K562 (cell line): ENCODE measurements at regions not wholly inside any gene's neighbourhood (a gene's known extent, or its start where the extent isn't known, plus 50 kb on each side); places are given as distances from the start of the nearest gene placed in this dataset.

Experiments
- ATAC-seq: fragments of 200-7000 bp; cut with Tn5 transposase; 3 replicates; pipeline ENCODE4 v1.9.1; 2020; ENCODE audit warnings: moderate library complexity
- BruUV-seq: library from RNA; stranded (reverse); fragments of 400-500 nt; replicated peaks from 2 replicates; lab custom pipeline; 2021; lab: Mats Ljungman, UMichigan
- CTCF ChIA-PET: fragments of 300-600 bp; formaldehyde crosslinking; extraction: SDS; loops from one replicate; lab custom pipeline; 2021; ENCODE audit warnings: low intra/inter-chr PET ratio; lab: Yijun Ruan, JAX
- POLR2A ChIA-PET: fragments of 300-600, 350-650 bp; sonication (Branson Sonifier 250); formaldehyde crosslinking; extraction: SDS; loops from one replicate; lab custom pipeline; 2021; ENCODE audit warnings: antibody characterized with exemption, inconsistent platforms; lab: Yijun Ruan, JAX
- DNase-seq, 4 experiments: peaks; one replicate each; pipeline versions ENCODE4 v3.0.0 to v3.0.0-alpha.2; 2011 to 2018; ENCODE audit warnings: low spot score in 3 of 4, mixed read lengths in 3 of 4; ENCODE audit errors: extremely low read depth in 1 of 4
- FAIRE-seq: peaks from 2 replicates; lab custom pipeline; 2011; peaks lifted over from hg19 to GRCh38; lab: Jason Lieb, UNC
- H2AFZ ChIP-seq: 2 replicates; pipeline ENCODE4 v1.6.0; 2011; ENCODE audit warnings: low read depth, low read length, control low read depth, inconsistent platforms
- H3K27ac ChIP-seq: fragments of 200-600 bp; 3 replicates; pipeline ENCODE4 v1.8.0; 2011; ENCODE audit warnings: low read depth, mild to moderate bottlenecking, control low read depth, inconsistent platforms, low read length, moderate library complexity, mixed read lengths; ENCODE audit errors: extremely low read depth
- H3K27me3 ChIP-seq, 2 experiments: fragments of 300-600 bp in 1 of 2; 2 replicates in 1 of 2; 3 replicates in 1 of 2; pipeline versions ENCODE4 v1.6.0 to v1.8.0; 2011; ENCODE audit warnings: inconsistent platforms in 2 of 2, low read length in 2 of 2, mild to moderate bottlenecking in 1 of 2, mixed read lengths in 1 of 2, moderate library complexity in 1 of 2; ENCODE audit not compliant: control insufficient read depth in 2 of 2, insufficient read depth in 2 of 2
- H3K36me3 ChIP-seq: fragments of 300-600 bp; 3 replicates; pipeline ENCODE4 v1.8.0; 2011; ENCODE audit warnings: mild to moderate bottlenecking, low read length, inconsistent platforms; ENCODE audit not compliant: control insufficient read depth, insufficient read depth
- H3K4me1 ChIP-seq, 2 experiments: fragments of 200-600 bp in 1 of 2; replicated peaks in 1 of 2; 2 replicates in 1 of 2; 3 replicates in 1 of 2; pipeline versions ENCODE4 v1.5.1 to v1.8.0; 2011; ENCODE audit warnings: inconsistent platforms in 2 of 2, low read length in 2 of 2, mild to moderate bottlenecking in 1 of 2, mixed read lengths in 1 of 2, moderate library complexity in 1 of 2; ENCODE audit not compliant: control insufficient read depth in 2 of 2, insufficient read depth in 2 of 2
- H3K4me2 ChIP-seq: 2 replicates; pipeline ENCODE4 v1.6.1; 2011; ENCODE audit warnings: low read length, control low read depth, inconsistent platforms, mixed read lengths; ENCODE audit not compliant: insufficient read depth
- H3K4me3 ChIP-seq: fragments of 200-600 bp; sonication (generic), shearing (Covaris generic); 2 replicates; pipeline ENCODE4 v1.5.1; 2016; ENCODE audit warnings: control low read depth, inconsistent platforms
- H3K79me2 ChIP-seq: fragments of 200-600 bp; 3 replicates; pipeline ENCODE4 v1.8.0; 2011; ENCODE audit warnings: low read length, inconsistent platforms; ENCODE audit not compliant: control insufficient read depth, insufficient read depth
- H3K9ac ChIP-seq, 2 experiments: 2 replicates each; pipeline versions ENCODE4 v1.6.0 to v1.6.1; 2011; ENCODE audit warnings: low read depth in 2 of 2, low read length in 2 of 2, control low read depth in 1 of 2, inconsistent platforms in 1 of 2, mild to moderate bottlenecking in 1 of 2, mixed read lengths in 1 of 2; ENCODE audit not compliant: insufficient read depth in 1 of 2
- H3K9me1 ChIP-seq: one replicate; pipeline ENCODE4 v1.6.0; 2011; ENCODE audit warnings: inconsistent platforms, mild to moderate bottlenecking, low read length, moderate library complexity; ENCODE audit not compliant: control insufficient read depth, insufficient read depth
- H3K9me3 ChIP-seq: replicated peaks from 2 replicates; pipeline ENCODE4 v1.5.1; 2011; ENCODE audit warnings: low read depth, low read length, inconsistent platforms; ENCODE audit not compliant: control insufficient read depth, insufficient read depth
- H4K20me1 ChIP-seq: replicated peaks from 2 replicates; pipeline ENCODE4 v1.6.1; 2011; ENCODE audit warnings: low read length, inconsistent platforms, mixed read lengths; ENCODE audit not compliant: control insufficient read depth, insufficient read depth
- BMI1 ChIP-seq: fragments of 150-350 bp; IDR thresholded peaks from 2 replicates; pipeline ENCODE4 v1.6.1; 2014; ENCODE audit warnings: low read length
- DIDO1 ChIP-seq: fragments of 450-650 bp; IDR thresholded peaks from 2 replicates; pipeline ENCODE4 v1.6.1; 2016; ENCODE audit warnings: low read depth, missing biosample characterization, missing genetic modification characterization
- ETS2 ChIP-seq: IDR thresholded peaks from 2 replicates; pipeline ENCODE4 v1.6.1; 2016; ENCODE audit warnings: borderline replicate concordance, missing genetic modification characterization, mild to moderate bottlenecking, moderate library complexity, missing compliant biosample characterization; ENCODE audit not compliant: poor library complexity, severe bottlenecking
- HNRNPLL ChIP-seq: fragments of 200-400 bp; formaldehyde crosslinking; IDR thresholded peaks from 2 replicates; pipeline ENCODE4 v1.6.1; 2017; ENCODE audit warnings: low read length, low read depth, mild to moderate bottlenecking; ENCODE audit not compliant: poor library complexity, severe bottlenecking
- ID3 ChIP-seq, 2 experiments: fragments of 250-450 bp in 1 of 2; fragments of 450-650 bp in 1 of 2; sonication (Bioruptor Pico) in 1 of 2; IDR thresholded peaks; 2 replicates each; pipeline versions ENCODE4 v1.6.1 to v1.8.0; 2016 to 2021; ENCODE audit warnings: mild to moderate bottlenecking in 2 of 2, moderate library complexity in 2 of 2, missing compliant biosample characterization in 1 of 2, missing genetic modification characterization in 1 of 2
- SIN3B ChIP-seq: fragments of 450-650 bp; IDR thresholded peaks from 2 replicates; pipeline ENCODE4 v1.6.1; 2017; ENCODE audit warnings: low read depth, mild to moderate bottlenecking, moderate library complexity
- SRSF7 ChIP-seq: fragments of 200-400 bp; formaldehyde crosslinking; optimal IDR thresholded peaks from 2 replicates; pipeline ENCODE3; 2017; ENCODE audit warnings: mild to moderate bottlenecking, low read depth, low read length
- TCFL5 ChIP-seq: fragments of 250-450 bp; sonication (Bioruptor Pico); conservative IDR thresholded peaks from 2 replicates; pipeline ENCODE4 v1.6.1; 2021; ENCODE audit warnings: mild to moderate bottlenecking, moderate library complexity, matching md5 sums
- TFAP4 ChIP-seq: sonication (generic); formaldehyde crosslinking; IDR thresholded peaks from 2 replicates; pipeline ENCODE4 v1.8.0; 2022; ENCODE audit warnings: missing genetic modification reagents, mild to moderate bottlenecking, moderate library complexity, borderline replicate concordance
- ZNF507 ChIP-seq: conservative IDR thresholded peaks from 2 replicates; pipeline ENCODE4 v1.6.1; 2017; ENCODE audit warnings: missing genetic modification characterization, missing compliant biosample characterization
- ZNF764 ChIP-seq: fragments of 250-450 bp; sonication (Bioruptor Pico); IDR thresholded peaks from 2 replicates; pipeline ENCODE4 v1.4.0; 2020; ENCODE audit warnings: low read depth, mild to moderate bottlenecking, moderate library complexity
- WGBS: fragments of 100-300 bp; shearing (Covaris generic); methylation state at CpG from one replicate; pipeline ENCODE4 v1.1.6; 2016; ENCODE audit warnings: low coverage, mixed read lengths; ENCODE audit not compliant: insufficient coverage; ENCODE audit errors: missing lambda C conversion rate; 5-methylcytosine and 5-hydroxymethylcytosine counted together
- in situ Hi-C: fragments of 300-500 bp; cut with MboI; formaldehyde crosslinking; loops from 4 replicates; pipeline ENCODE4 v1.15.0; 2018; ENCODE audit warnings: inconsistent platforms, mixed read lengths
- intact Hi-C: fragments of 100-400 bp; cut with micrococcal nuclease; formaldehyde crosslinking; loops from 2 replicates; pipeline ENCODE4 v1.14.2; 2022
- TF ChIP-seq, protein P1 (sequence below), 2 experiments: IDR thresholded peaks; 2 replicates each; pipeline ENCODE4 v1.6.1; 2011; ENCODE audit warnings: borderline replicate concordance in 1 of 2, control low read depth in 1 of 2, low read depth in 1 of 2, low read length in 1 of 2, mild to moderate bottlenecking in 1 of 2, mixed read lengths in 1 of 2, moderate library complexity in 1 of 2; ENCODE audit not compliant: insufficient read depth in 1 of 2, insufficient read length in 1 of 2, poor library complexity in 1 of 2, severe bottlenecking in 1 of 2; ENCODE audit errors: extremely low read depth in 1 of 2

DNA sequence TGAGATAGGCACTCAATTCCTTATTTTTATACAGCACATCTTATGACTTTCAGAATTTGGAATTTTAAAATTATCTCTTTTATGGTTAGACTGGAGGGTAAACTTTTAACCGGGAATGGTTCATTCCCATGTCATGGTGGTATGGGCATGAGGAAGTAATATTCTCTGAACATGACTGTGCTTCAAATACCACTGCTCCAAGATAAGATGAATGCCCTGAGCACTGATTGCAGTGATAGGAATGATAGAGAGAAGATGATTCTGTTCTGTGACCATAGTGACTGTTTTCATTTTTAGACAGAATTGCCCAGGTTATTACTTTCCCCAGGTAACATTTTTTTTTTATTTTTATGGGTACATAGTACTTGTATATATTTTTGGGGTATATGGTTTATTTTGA, 187.4 kb downstream of the ATOH1 start (continued):
- TF ChIP-seq, protein P1, sequence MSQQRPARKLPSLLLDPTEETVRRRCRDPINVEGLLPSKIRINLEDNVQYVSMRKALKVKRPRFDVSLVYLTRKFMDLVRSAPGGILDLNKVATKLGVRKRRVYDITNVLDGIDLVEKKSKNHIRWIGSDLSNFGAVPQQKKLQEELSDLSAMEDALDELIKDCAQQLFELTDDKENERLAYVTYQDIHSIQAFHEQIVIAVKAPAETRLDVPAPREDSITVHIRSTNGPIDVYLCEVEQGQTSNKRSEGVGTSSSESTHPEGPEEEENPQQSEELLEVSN (IDR thresholded peaks at IDR 0.05; ENCODE audit: borderline replicate concordance in 1 of 2, extremely low read depth in 1 of 2, insufficient read depth in 1 of 2, insufficient read length in 1 of 2, low read depth in 1 of 2, low read length in 1 of 2, poor library complexity in 1 of 2, severe bottlenecking in 1 of 2): no peak
- TF ChIP-seq ZNF507 (tag) (no peak), SRSF7 (no peak), ID3 (CRISPR knock-in tag; IDR thresholded peaks at IDR 0.05) (no peak), ID3 (tag; IDR thresholded peaks at IDR 0.05) (no peak), TCFL5 (CRISPR knock-in tag) (no peak), BMI1 (no peak), ZNF764 (CRISPR knock-in tag) (no peak), ETS2 (tag) (no peak)

GRCh38 chr4:94032754-94033153, 174.9 kb upstream of the SMARCAD1 start:
- Histone ChIP-seq H3K27ac (no peak overlapping the region), H3K27me3 (no peaks in the 10 kb centered on the region), H2AFZ (no peak overlapping the region), H3K36me3 (no peaks in the 10 kb centered on the region), H3K9ac (no peak overlapping the region; a peak in 1 of 4 replicates), H3K79me2 (no peaks in the 10 kb centered on the region), H3K9me3 (no peaks in the 10 kb centered on the region), H3K9me1 (no peaks in the 10 kb centered on the region), H3K4me3 (no peak overlapping the region), H3K4me1 (no peaks in the 10 kb centered on the region)
- BruUV-seq: no TSS peak
- no peak for DNase-seq
- intact Hi-C loops (no loop called here), in situ Hi-C loops (no loop called here)
- FAIRE-seq: no peak
- 28% methylated on average over 2 of the region's 2 CpGs for WGBS
- CTCF ChIA-PET: no interaction called here
- TF ChIP-seq HNRNPLL (no peak), DIDO1 (tag) (no peak), SIN3B (no peak), TFAP4 (CRISPR knock-in tag) (no peak)
- TF ChIP-seq, all 486 proteins: peak for 0
- Histone ChIP-seq H3K4me2 (no peak overlapping the region), H4K20me1 (no peaks in the 10 kb centered on the region)
- no peak; the same call in 2 of the 3 replicates for ATAC-seq
- POLR2A ChIA-PET: interaction anchor here (0.6 kb wide), 1 partner anchor 86 kb away, joined by 4 read pairs; no protein-coding TSS in a partner anchor
